Stomach (tissue), 8 donors: ENCODE measurements at regions not wholly inside any gene's neighbourhood (a gene's known extent, or its start where the extent isn't known, plus 50 kb on each side); places are given as distances from the start of the nearest gene placed in this dataset.

ENCODE experiments used
- DNase-seq, 2 donors: peaks; one replicate each; pipeline versions ENCODE4 v3.0.0 to v3.0.0-alpha.2; 2013 to 2019
- H3K27ac ChIP-seq, 5 donors: fragments of 200-600 bp in 4 of 5; sonication (generic) in 4 of 5; one replicate each; pipeline ENCODE4 v1.5.1; 2013 to 2019; ENCODE audit warnings: mild to moderate bottlenecking in 1 of 5, moderate library complexity in 1 of 5
- H3K27me3 ChIP-seq, 3 donors: fragments of 200-600 bp; sonication (generic); one replicate each; pipeline ENCODE4 v1.5.1; 2017 to 2019; ENCODE audit warnings: mixed run types in 1 of 3
- H3K36me3 ChIP-seq, 4 donors: fragments of 200-600 bp; sonication (generic); 1 replicate in 3 of 4; 2 replicates in 1 of 4; pipeline ENCODE4 v1.5.1; 2016 to 2019
- H3K4me1 ChIP-seq, 4 donors: fragments of 200-600 bp; sonication (generic); one replicate each; pipeline ENCODE4 v1.5.1; 2016 to 2019
- H3K4me3 ChIP-seq, 4 donors: fragments of 200-600 bp; sonication (generic) in 3 of 4; one replicate each; pipeline ENCODE4 v1.5.1; 2016 to 2019; ENCODE audit warnings: mild to moderate bottlenecking in 1 of 4
- H3K9me3 ChIP-seq, 4 donors: fragments of 200-600 bp; sonication (generic); one replicate each; pipeline ENCODE4 v1.5.1; 2016 to 2019
- CTCF ChIP-seq, 7 experiments: fragments of 450-650 bp in 4 of 7; fragments of 200-600 bp in 3 of 7; sonication (generic) in 3 of 7; IDR thresholded peaks; one replicate each; pipeline ENCODE4 v1.5.1; 2016 to 2019; ENCODE audit warnings: antibody characterized with exemption in 7 of 7, control low read depth in 2 of 7, mild to moderate bottlenecking in 1 of 7
- EP300 ChIP-seq: sonication (generic); formaldehyde crosslinking; IDR thresholded peaks from one replicate; pipeline ENCODE4 v1.6.1; 2017; ENCODE audit warnings: antibody characterized with exemption
- POLR2A ChIP-seq, 4 donors: fragments of 450-650 bp; IDR thresholded peaks; one replicate each; pipeline ENCODE4 v1.6.1; 2016; ENCODE audit warnings: antibody characterized with exemption in 4 of 4, control low read depth in 2 of 4, mild to moderate bottlenecking in 1 of 4, moderate library complexity in 1 of 4
- POLR2AphosphoS5 ChIP-seq, 3 donors: sonication (generic); formaldehyde crosslinking; IDR thresholded peaks; one replicate each; pipeline ENCODE4 v1.6.1; 2016; ENCODE audit warnings: antibody characterized with exemption in 3 of 3
- WGBS, 5 donors: extraction: QIAGEN DNeasy Blood & Tissue Kit in 3 of 5; methylation state at CpG; one replicate each; pipeline versions ENCODE4 v1.1.5 to v1.1.7; 2013 to 2018; 5-methylcytosine and 5-hydroxymethylcytosine counted together
- intact Hi-C: fragments of 100-400 bp; cut with DNase I; formaldehyde crosslinking; loops from one replicate; pipeline ENCODE4 v1.15.1; 2023; ENCODE audit warnings: low total_unique reads
- donor health status: healthy with polysubstance abuse.
- donor health status: Bipolar disorder and iron deficiency.
- donor health status: healthy.

DNA sequence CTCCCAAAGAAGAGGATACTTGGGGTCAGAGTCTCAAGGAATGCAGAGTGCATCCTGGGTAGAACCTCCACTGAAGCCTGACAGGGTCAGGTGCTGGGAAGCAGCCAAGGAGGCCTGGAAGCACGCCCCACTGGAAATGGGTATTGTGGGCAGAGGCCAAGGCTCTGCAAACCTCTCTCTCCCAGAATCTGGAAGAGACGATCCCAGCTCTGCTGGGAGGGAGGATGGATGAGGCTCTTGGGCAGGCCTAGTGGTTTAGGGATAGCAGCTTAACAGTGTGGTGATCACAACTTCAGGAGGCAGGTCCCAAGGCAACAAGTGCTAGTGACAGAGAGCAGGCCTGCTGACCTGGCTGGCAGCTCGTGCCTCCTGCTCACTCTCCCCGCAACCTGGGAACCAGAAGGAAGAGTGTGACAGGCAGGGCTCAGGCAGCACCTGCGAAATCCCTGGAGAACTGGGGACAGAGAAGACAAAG, 641.0 kb downstream of the PLPP3 start:
- H3K9me3 ChIP-seq: peaks cover 0 to 5% (median 0%) of the 10 kb centered on the region in 4 donors
- H3K36me3 ChIP-seq: no peaks in the 10 kb centered on the region
- no peak overlapping the region for H3K4me3 ChIP-seq
- intact Hi-C loops: no loop called here
- TF ChIP-seq EP300: no peak
- TF ChIP-seq CTCF (IDR thresholded peaks at IDR 0.05): no peak
- no peak for TF ChIP-seq POLR2AphosphoS5 (IDR thresholded peaks at IDR 0.05)
- no peak for TF ChIP-seq POLR2A (IDR thresholded peaks at IDR 0.05)
- 62 to 78% (median 69%) methylated on average over 4 to 5 of the region's 5 CpGs for WGBS, 5 donors
- no peak for DNase-seq
- H3K27ac ChIP-seq: no peak overlapping the region
- peaks cover 0 to 11% (median 0%) of the 10 kb centered on the region in 4 donors for H3K4me1 ChIP-seq
- no peaks in the 10 kb centered on the region for H3K27me3 ChIP-seq

DNA sequence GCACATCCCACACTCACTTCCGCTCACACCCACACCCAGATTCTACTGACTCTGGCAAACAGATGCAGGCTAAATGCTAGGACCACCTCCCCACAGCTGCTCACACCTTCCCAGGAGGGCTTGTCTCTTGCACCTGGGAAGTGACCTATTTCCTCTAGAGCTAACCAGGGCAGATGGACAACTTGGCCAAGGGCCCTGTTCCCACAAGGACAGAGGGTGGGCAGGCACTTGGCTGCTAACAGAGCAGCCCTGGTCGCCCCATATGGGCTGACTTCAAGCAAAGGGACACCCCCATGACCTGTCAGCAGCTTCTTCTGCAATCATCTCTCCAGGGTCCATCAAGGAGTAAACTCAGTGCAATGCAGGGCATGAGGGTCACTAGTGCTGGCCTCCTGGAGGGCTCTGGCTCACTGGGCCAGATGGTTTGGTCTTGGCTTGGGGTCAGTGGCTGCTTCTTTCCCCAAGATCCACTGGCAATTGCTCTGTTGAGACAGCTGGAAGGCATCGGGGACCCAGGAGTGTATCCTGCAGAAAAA, 641.5 kb downstream of the PLPP3 start:
- Histone ChIP-seq H3K4me1 (peaks cover 0 to 11% (median 0%) of the 10 kb centered on the region in 4 donors), H3K27ac (no peak overlapping the region), H3K4me3 (no peak overlapping the region), H3K27me3 (no peaks in the 10 kb centered on the region), H3K9me3 (peaks cover 0 to 5% (median 0%) of the 10 kb centered on the region in 4 donors), H3K36me3 (no peaks in the 10 kb centered on the region)
- intact Hi-C loops: no loop called here
- WGBS, 5 donors: 84 to 93% (median 84%) methylated on average over 3 of the region's 3 CpGs
- DNase-seq: no peak
- TF ChIP-seq EP300 (no peak), POLR2A (IDR thresholded peaks at IDR 0.05) (no peak), CTCF (IDR thresholded peaks at IDR 0.05) (no peak), POLR2AphosphoS5 (IDR thresholded peaks at IDR 0.05) (no peak)

DNA sequence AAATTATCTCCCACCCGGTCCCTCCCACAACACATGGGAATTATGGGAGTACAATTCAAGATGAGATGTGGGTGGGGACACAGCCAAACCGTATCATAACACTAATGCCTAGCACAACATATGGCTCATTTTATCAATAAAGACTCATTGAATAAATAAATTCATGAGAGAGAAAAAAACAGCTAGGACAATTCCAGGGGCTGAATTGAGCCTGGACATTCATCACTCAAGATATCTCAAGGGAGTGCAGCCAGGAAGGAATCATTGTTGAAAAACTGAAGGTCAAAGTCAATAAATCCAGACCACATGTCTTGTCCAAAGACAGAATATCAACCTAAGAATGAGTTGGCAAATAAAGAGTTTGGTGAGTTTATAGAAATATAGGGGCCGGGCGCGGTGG, 644.1 kb downstream of the PLPP3 start:
- Histone ChIP-seq H3K4me1 (peaks cover 0 to 11% (median 0%) of the 10 kb centered on the region in 4 donors), H3K9me3 (peaks cover 0 to 5% (median 0%) of the 10 kb centered on the region in 4 donors), H3K4me3 (no peak overlapping the region), H3K27ac (no peak overlapping the region), H3K27me3 (no peaks in the 10 kb centered on the region), H3K36me3 (no peaks in the 10 kb centered on the region)
- DNase-seq: no peak
- WGBS, 5 donors: 50 to 74% (median 51%) methylated on average over 2 to 3 of the region's 5 CpGs
- intact Hi-C loops: no loop called here
- TF ChIP-seq CTCF (IDR thresholded peaks at IDR 0.05) (no peak), EP300 (no peak), POLR2AphosphoS5 (IDR thresholded peaks at IDR 0.05) (no peak), POLR2A (IDR thresholded peaks at IDR 0.05) (no peak)

DNA sequence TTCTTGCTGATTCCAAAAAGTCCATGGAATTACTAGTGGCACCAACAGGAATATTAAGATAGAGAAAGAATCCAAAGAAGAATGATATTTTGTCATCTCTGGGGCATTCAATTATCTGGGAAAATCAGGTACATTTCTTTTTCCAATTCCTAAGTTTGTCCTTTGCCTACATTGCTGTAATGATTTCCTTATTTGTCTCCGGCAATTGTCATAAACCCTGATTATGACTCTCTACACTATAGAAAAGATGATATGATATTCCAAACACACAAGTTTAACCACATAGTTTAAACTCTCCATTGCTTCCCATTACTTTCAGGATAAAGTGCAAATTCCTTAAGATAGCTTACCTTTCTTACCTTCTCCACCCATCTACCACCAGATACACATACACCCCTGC, 647.0 kb downstream of the PLPP3 start:
- Histone ChIP-seq H3K9me3 (peaks cover 0 to 5% (median 0%) of the 10 kb centered on the region in 4 donors), H3K4me1 (no peaks in the 10 kb centered on the region), H3K4me3 (no peak overlapping the region), H3K27me3 (no peaks in the 10 kb centered on the region), H3K27ac (no peak overlapping the region), H3K36me3 (no peaks in the 10 kb centered on the region)
- TF ChIP-seq EP300 (no peak), POLR2A (IDR thresholded peaks at IDR 0.05) (no peak), POLR2AphosphoS5 (IDR thresholded peaks at IDR 0.05) (no peak), CTCF (IDR thresholded peaks at IDR 0.05) (no peak)
- WGBS, 5 donors: 87 to 100% (median 97%) methylated on average over 1 of the region's 1 CpG
- intact Hi-C loops: no loop called here
- DNase-seq: no peak
